MM.1S (cell line): ENCODE measurements at regions not wholly inside any gene's neighbourhood (a gene's known extent, or its start where the extent isn't known, plus 50 kb on each side); places are given as distances from the start of the nearest gene placed in this dataset.

ENCODE experiments used
- EZH2 ChIP-seq: fragments of 300-600 bp; sonication (generic); optimal IDR thresholded peaks from 2 replicates; pipeline ENCODE3; 2017; ENCODE audit warnings: low read depth, mild to moderate bottlenecking, antibody characterized with exemption, low read length, mixed read lengths
- EZH2phosphoT487 ChIP-seq: fragments of 300-600 bp; sonication (generic); IDR thresholded peaks from 2 replicates; pipeline ENCODE4 v1.6.1; 2018; ENCODE audit warnings: antibody characterized with exemption, low read length
- TF ChIP-seq, protein P1 (sequence below): fragments of 300-600 bp; sonication (generic); IDR thresholded peaks from 2 replicates; pipeline ENCODE4 v1.5.1; 2016; ENCODE audit warnings: antibody characterized with exemption, low read length, mixed read lengths

DNA sequence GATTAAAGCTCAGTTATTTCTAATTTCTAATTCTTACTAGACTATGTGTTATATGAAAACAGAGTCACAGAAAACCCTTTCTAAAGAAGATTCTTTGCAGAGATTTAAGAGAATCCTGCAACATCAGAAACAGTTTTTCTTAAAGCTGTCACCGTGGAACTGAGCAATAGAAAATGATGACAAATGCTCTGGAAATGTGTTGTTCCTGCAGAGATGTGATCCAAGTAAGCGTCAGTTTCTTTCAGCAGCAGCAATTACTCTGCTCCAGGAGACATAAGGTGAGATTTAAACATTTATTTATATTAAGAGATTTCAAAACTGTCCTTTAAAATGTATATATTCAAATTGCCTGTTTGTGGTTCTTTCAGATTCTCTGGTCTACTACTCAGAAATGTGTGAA is 350.5 kb upstream of the NETO1 start:
- TF ChIP-seq, protein P1, sequence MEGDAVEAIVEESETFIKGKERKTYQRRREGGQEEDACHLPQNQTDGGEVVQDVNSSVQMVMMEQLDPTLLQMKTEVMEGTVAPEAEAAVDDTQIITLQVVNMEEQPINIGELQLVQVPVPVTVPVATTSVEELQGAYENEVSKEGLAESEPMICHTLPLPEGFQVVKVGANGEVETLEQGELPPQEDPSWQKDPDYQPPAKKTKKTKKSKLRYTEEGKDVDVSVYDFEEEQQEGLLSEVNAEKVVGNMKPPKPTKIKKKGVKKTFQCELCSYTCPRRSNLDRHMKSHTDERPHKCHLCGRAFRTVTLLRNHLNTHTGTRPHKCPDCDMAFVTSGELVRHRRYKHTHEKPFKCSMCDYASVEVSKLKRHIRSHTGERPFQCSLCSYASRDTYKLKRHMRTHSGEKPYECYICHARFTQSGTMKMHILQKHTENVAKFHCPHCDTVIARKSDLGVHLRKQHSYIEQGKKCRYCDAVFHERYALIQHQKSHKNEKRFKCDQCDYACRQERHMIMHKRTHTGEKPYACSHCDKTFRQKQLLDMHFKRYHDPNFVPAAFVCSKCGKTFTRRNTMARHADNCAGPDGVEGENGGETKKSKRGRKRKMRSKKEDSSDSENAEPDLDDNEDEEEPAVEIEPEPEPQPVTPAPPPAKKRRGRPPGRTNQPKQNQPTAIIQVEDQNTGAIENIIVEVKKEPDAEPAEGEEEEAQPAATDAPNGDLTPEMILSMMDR, result no peak
- TF ChIP-seq EZH2 (no peak), EZH2phosphoT487 (no peak)
